H9 (cell line): ENCODE measurements at regions not wholly inside any gene's neighbourhood (a gene's known extent, or its start where the extent isn't known, plus 50 kb on each side); places are given as distances from the start of the nearest gene placed in this dataset.

Experiments used
- DNase-seq: peaks from one replicate; pipeline ENCODE4 v3.0.0-alpha.2; 2017
- H2AFZ ChIP-seq: one replicate; pipeline ENCODE4 v1.6.1; 2013; ENCODE audit warnings: mild to moderate bottlenecking, low read length, control low read depth, moderate library complexity
- H2AK5ac ChIP-seq: 2 replicates; pipeline ENCODE4 v1.6.1; 2013; ENCODE audit warnings: low read length, control low read depth, mixed read lengths; ENCODE audit not compliant: insufficient read length
- H2BK120ac ChIP-seq: one replicate; pipeline ENCODE4 v1.6.1; 2013; ENCODE audit warnings: low read depth, mild to moderate bottlenecking, low read length, control low read depth, inconsistent platforms; ENCODE audit not compliant: poor library complexity, severe bottlenecking
- H2BK12ac ChIP-seq: 2 replicates; pipeline ENCODE4 v1.6.1; 2013; ENCODE audit warnings: low read length, control low read depth, mixed read lengths, low read depth; ENCODE audit not compliant: insufficient read length
- H2BK15ac ChIP-seq: 2 replicates; pipeline ENCODE4 v1.6.1; 2013; ENCODE audit warnings: low read depth, low read length, control low read depth
- H2BK20ac ChIP-seq: one replicate; pipeline ENCODE4 v1.6.1; 2013; ENCODE audit warnings: low read depth, mild to moderate bottlenecking, low read length, control low read depth, inconsistent platforms; ENCODE audit not compliant: poor library complexity, severe bottlenecking
- H2BK5ac ChIP-seq: 2 replicates; pipeline ENCODE4 v1.6.1; 2013; ENCODE audit warnings: low read length, control low read depth, mixed read lengths; ENCODE audit not compliant: insufficient read length
- H3K14ac ChIP-seq: 2 replicates; pipeline ENCODE4 v1.6.1; 2013; ENCODE audit warnings: low read length, control low read depth; ENCODE audit not compliant: insufficient read depth
- H3K18ac ChIP-seq: 2 replicates; pipeline ENCODE4 v1.6.1; 2013; ENCODE audit warnings: low read depth, mild to moderate bottlenecking, mixed read lengths, low read length, control low read depth; ENCODE audit not compliant: insufficient read length
- H3K23ac ChIP-seq: 2 replicates; pipeline ENCODE4 v1.6.1; 2013; ENCODE audit warnings: low read length, control low read depth, mixed read lengths, low read depth; ENCODE audit not compliant: insufficient read length
- H3K23me2 ChIP-seq: 2 replicates; pipeline ENCODE4 v1.6.1; 2013; ENCODE audit warnings: low read depth, mild to moderate bottlenecking, mixed read lengths, low read length, control low read depth; ENCODE audit not compliant: insufficient read length, poor library complexity, severe bottlenecking
- H3K27ac ChIP-seq: 2 replicates; pipeline ENCODE4 v1.5.1; 2013; ENCODE audit warnings: low read length, control low read depth, mixed read lengths, low read depth; ENCODE audit not compliant: insufficient read length
- H3K27me3 ChIP-seq: 2 replicates; pipeline ENCODE4 v1.6.1; 2013; ENCODE audit warnings: low read length, control low read depth, inconsistent platforms; ENCODE audit not compliant: insufficient read depth
- H3K4ac ChIP-seq: 2 replicates; pipeline ENCODE4 v1.6.1; 2013; ENCODE audit warnings: low read depth, mild to moderate bottlenecking, control low read depth, inconsistent platforms, low read length, moderate library complexity
- H3K4me1 ChIP-seq: 2 replicates; pipeline ENCODE4 v1.6.1; 2013; ENCODE audit warnings: low read length, control low read depth, inconsistent platforms; ENCODE audit not compliant: insufficient read depth
- H3K4me2 ChIP-seq: 2 replicates; pipeline ENCODE4 v1.6.1; 2013; ENCODE audit warnings: low read length, control low read depth, mixed read lengths; ENCODE audit not compliant: insufficient read length, insufficient read depth
- H3K56ac ChIP-seq: 2 replicates; pipeline ENCODE4 v1.6.1; 2013; ENCODE audit warnings: low read depth, mild to moderate bottlenecking, mixed read lengths, low read length, control low read depth; ENCODE audit not compliant: insufficient read length
- H3K79me1 ChIP-seq: 2 replicates; pipeline ENCODE4 v1.6.1; 2013; ENCODE audit warnings: low read depth, mild to moderate bottlenecking, moderate library complexity, low read length, control low read depth, inconsistent platforms; ENCODE audit not compliant: insufficient read depth, poor library complexity, severe bottlenecking
- H3K79me2 ChIP-seq: 2 replicates; pipeline ENCODE4 v1.6.1; 2013; ENCODE audit warnings: low read length, control low read depth, inconsistent platforms; ENCODE audit not compliant: insufficient read depth
- H3K9ac ChIP-seq: 2 replicates; pipeline ENCODE4 v1.6.1; 2013; ENCODE audit warnings: low read length, control low read depth, mixed read lengths; ENCODE audit not compliant: insufficient read length; ENCODE audit errors: extremely low read depth
- H3K9me3 ChIP-seq: one replicate; pipeline ENCODE4 v1.6.1; 2013; ENCODE audit warnings: low read depth, low read length, inconsistent platforms; ENCODE audit not compliant: control insufficient read depth
- H3T11ph ChIP-seq: one replicate; pipeline ENCODE4 v1.6.1; 2013; ENCODE audit warnings: mild to moderate bottlenecking, low read length, control low read depth, inconsistent platforms
- H4K20me1 ChIP-seq: one replicate; pipeline ENCODE4 v1.6.1; 2013; ENCODE audit not compliant: control insufficient read depth, insufficient read length, insufficient read depth
- H4K5ac ChIP-seq: 2 replicates; pipeline ENCODE4 v1.6.1; 2013; ENCODE audit warnings: low read depth, mild to moderate bottlenecking, mixed read lengths, low read length, control low read depth; ENCODE audit not compliant: insufficient read length
- H4K8ac ChIP-seq: replicated peaks from 2 replicates; pipeline ENCODE4 v1.6.1; 2013; ENCODE audit warnings: low read length, control low read depth, mixed read lengths, low read depth; ENCODE audit not compliant: insufficient read length
- H4K91ac ChIP-seq: 2 replicates; pipeline ENCODE4 v1.6.1; 2013; ENCODE audit warnings: low read depth, mild to moderate bottlenecking, moderate library complexity, mixed read lengths, low read length, control low read depth; ENCODE audit not compliant: insufficient read length
- H3K27ac Mint-ChIP-seq, 3 experiments: 2 replicates in 2 of 3; 3 replicates in 1 of 3; pipeline ENCODE4 v1.8.0; 2020 to 2021; ENCODE audit warnings: mixed read lengths in 3 of 3, mild to moderate bottlenecking in 1 of 3, moderate library complexity in 1 of 3
- H3K27me3 Mint-ChIP-seq: 2 replicates; pipeline ENCODE4 v1.8.0; 2021; ENCODE audit warnings: low read depth, mild to moderate bottlenecking, moderate library complexity, mixed read lengths
- H3K36me3 Mint-ChIP-seq, 3 experiments: 2 replicates in 2 of 3; 3 replicates in 1 of 3; pipeline ENCODE4 v1.8.0; 2020 to 2021; ENCODE audit warnings: low read depth in 3 of 3, mixed read lengths in 3 of 3; ENCODE audit not compliant: insufficient read depth in 1 of 3
- H3K4me1 Mint-ChIP-seq, 2 experiments: 2 replicates each; pipeline ENCODE4 v1.8.0; 2020; ENCODE audit warnings: mixed read lengths in 2 of 2
- H3K4me3 Mint-ChIP-seq, 2 experiments: 2 replicates in 1 of 2; 3 replicates in 1 of 2; pipeline ENCODE4 v1.8.0; 2020 to 2021; ENCODE audit warnings: mild to moderate bottlenecking in 2 of 2, mixed read lengths in 2 of 2, moderate library complexity in 1 of 2
- H3K9me3 Mint-ChIP-seq, 2 experiments: 2 replicates in 1 of 2; 3 replicates in 1 of 2; pipeline ENCODE4 v1.8.0; 2020; ENCODE audit warnings: mild to moderate bottlenecking in 2 of 2, mixed read lengths in 2 of 2, moderate library complexity in 1 of 2
- CTCF ChIP-seq: fragments of 200-600 bp; sonication (generic); conservative IDR thresholded peaks from 3 replicates; pipeline ENCODE4 v1.8.0; 2021; ENCODE audit warnings: antibody characterized with exemption, mild to moderate bottlenecking
- WGBS: extraction: QIAGEN DNeasy Blood & Tissue Kit; methylation state at CpG from one replicate; pipeline ENCODE4 v1.1.7; 2013; ENCODE audit warnings: missing lambda C conversion rate, low lambda C conversion rate, mixed read lengths; ENCODE audit not compliant: insufficient read length; ENCODE audit errors: extremely low coverage; 5-methylcytosine and 5-hydroxymethylcytosine counted together

DNA sequence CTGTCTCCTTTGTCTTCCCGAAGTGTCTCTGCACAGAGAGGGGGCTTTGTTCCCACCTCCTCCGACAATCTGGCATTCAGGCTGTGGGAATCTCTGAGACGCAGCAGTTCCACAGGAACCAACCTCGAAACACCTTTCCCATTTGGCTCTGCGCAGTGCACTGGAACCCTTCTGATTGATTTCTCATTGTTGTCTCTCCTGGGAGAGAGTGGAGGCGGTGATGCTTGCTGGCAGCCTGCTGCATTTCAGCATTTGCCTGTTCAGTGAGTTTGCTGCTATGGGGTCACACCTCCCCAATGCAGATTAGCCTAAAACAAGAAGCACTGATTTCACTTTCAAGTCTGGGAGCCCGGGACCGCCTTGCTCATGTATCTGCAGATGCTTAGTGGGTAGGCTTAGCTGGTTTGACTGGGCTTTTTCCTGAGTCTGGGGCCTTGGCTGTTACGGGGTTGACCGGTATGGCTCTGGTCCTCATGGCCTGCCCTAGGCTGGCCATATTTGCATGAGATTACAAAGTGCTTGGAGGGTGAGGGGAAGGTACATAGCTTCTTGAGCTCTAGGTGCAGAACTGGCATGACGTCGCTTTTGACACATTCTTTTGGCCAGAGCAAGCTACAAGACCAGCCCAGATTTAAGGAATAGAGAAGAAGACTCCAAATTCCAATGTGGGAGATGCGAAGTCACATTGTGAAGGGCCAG, 695.3 kb downstream of the PTPRU start:
- no peak overlapping the region for H2AFZ ChIP-seq
- no peaks in the 10 kb centered on the region; the same call in 1 of the 2 replicates for H3K27me3 Mint-ChIP-seq
- H3K23ac ChIP-seq, result no peak overlapping the region
- H3K4me1 Mint-ChIP-seq, result peaks cover 34 to 38% of the 10 kb centered on the region in 2 experiments
- H3K4me3 Mint-ChIP-seq, result no peak overlapping the region; a peak in 1 of 5 replicates
- no peaks in the 10 kb centered on the region for H3K79me2 ChIP-seq
- no peaks in the 10 kb centered on the region for H3K23me2 ChIP-seq
- H3K9ac ChIP-seq, result no peak overlapping the region
- H2BK15ac ChIP-seq, result no peak overlapping the region
- H4K8ac ChIP-seq, result no peak overlapping the region
- H2AK5ac ChIP-seq, result no peak overlapping the region
- no peak for TF ChIP-seq CTCF
- H3T11ph ChIP-seq, result no peak overlapping the region
- no peak for DNase-seq
- no peak overlapping the region for H3K4ac ChIP-seq
- H2BK5ac ChIP-seq, result no peak overlapping the region
- no peak overlapping the region for H2BK20ac ChIP-seq
- no peaks in the 10 kb centered on the region for H3K79me1 ChIP-seq
- H3K18ac ChIP-seq, result no peak overlapping the region
- no peak overlapping the region for H2BK120ac ChIP-seq
- no CpG with 5 or more reads among the region's 13 CpGs for WGBS
- no peaks in the 10 kb centered on the region for H4K20me1 ChIP-seq
- no peaks in the 10 kb centered on the region for H3K9me3 ChIP-seq
- no peaks in the 10 kb centered on the region for H3K27me3 ChIP-seq
- no peak overlapping the region for H4K91ac ChIP-seq
- no peak overlapping the region for H3K56ac ChIP-seq
- no peak overlapping the region for H3K27ac ChIP-seq
- no peak overlapping the region for H3K4me2 ChIP-seq
- H3K9me3 Mint-ChIP-seq, result no peaks in the 10 kb centered on the region
- H3K27ac Mint-ChIP-seq, result peak overlapping the region in 2 of 3 experiments; percentile 4 to 46; a peak in 1 of 7 replicates
- peak overlapping the region; percentile 8; the same call in 1 of the 2 replicates for H3K14ac ChIP-seq
- H3K4me1 ChIP-seq, result peaks cover 7% of the 10 kb centered on the region; the same call in 1 of the 2 replicates
- no peak overlapping the region for H2BK12ac ChIP-seq
- H3K36me3 Mint-ChIP-seq, result no peaks in the 10 kb centered on the region
- H4K5ac ChIP-seq, result no peak overlapping the region
